ACHN (cell line): ENCODE measurements at regions not wholly inside any gene's neighbourhood (a gene's known extent, or its start where the extent isn't known, plus 50 kb on each side); places are given as distances from the start of the nearest gene placed in this dataset.
"Not testable (repeated sequence)": the region's sequence is repeated elsewhere in the genome, so short reads cannot be mapped to it uniquely, and the experiment has no call there.

Experiments
- DNase-seq: peaks from one replicate; pipeline ENCODE4 v3.0.0-alpha.2; 2015
- in situ Hi-C: cut with HindIII; loops from 2 replicates; pipeline ENCODE4 v1.10.0; 2017; ENCODE audit warnings: low sequenced_read_pairs, low pct_ligation_motif_present, low pct_unique_long_range_greater_than_20kb

GRCh38 chr17:53649201-53649600, 173.5 kb upstream of the KIF2B start:
- in situ Hi-C loops, result no loop called here
- DNase-seq, result no peak

GRCh38 chr17:53646835-53647234, 175.9 kb upstream of the KIF2B start:
- no peak for DNase-seq
- in situ Hi-C loops, result no loop called here

GRCh38 chr17:53640808-53641207, 181.9 kb upstream of the KIF2B start:
- DNase-seq, result no peak
- in situ Hi-C loops, result no loop called here

- in situ Hi-C loops, result no loop called here
- no peak for DNase-seq
Measured at GRCh38 chr17:53635444-53635843, 187.3 kb upstream of the KIF2B start.

- in situ Hi-C loops, result no loop called here
- DNase-seq, result no peak
Measured at GRCh38 chr17:53633856-53634255, 188.9 kb upstream of the KIF2B start.

GRCh38 chr17:53631486-53631885, 191.2 kb upstream of the KIF2B start:
- in situ Hi-C loops, result no loop called here
- no peak for DNase-seq

GRCh38 chr17:53630638-53631037, 192.1 kb upstream of the KIF2B start:
- in situ Hi-C loops, result no loop called here

GRCh38 chr17:53630115-53630514, 192.6 kb upstream of the KIF2B start:
- in situ Hi-C loops, result no loop called here
- DNase-seq, result no peak

More at GRCh38 chr17:53630638-53631037, 192.1 kb upstream of the KIF2B start:
- DNase-seq, result no peak

GRCh38 chr17:53629188-53629587, 193.5 kb upstream of the KIF2B start:
- no peak for DNase-seq
- in situ Hi-C loops, result no loop called here

GRCh38 chr17:53628011-53628410, 194.7 kb upstream of the KIF2B start:
- in situ Hi-C loops, result no loop called here

GRCh38 chr17:53627511-53627910, 195.2 kb upstream of the KIF2B start:
- in situ Hi-C loops, result no loop called here
- DNase-seq, result peak; percentile 80

More at GRCh38 chr17:53628011-53628410, 194.7 kb upstream of the KIF2B start:
- peak; percentile 62 for DNase-seq

- in situ Hi-C loops, result no loop called here
- DNase-seq, result peak; percentile 85
Measured at GRCh38 chr17:53626286-53626685, 196.4 kb upstream of the KIF2B start.

- in situ Hi-C loops, result no loop called here
- no peak for DNase-seq
Measured at GRCh38 chr17:53619025-53619424, 203.7 kb upstream of the KIF2B start.

- DNase-seq, result not testable (repeated sequence)
Measured at GRCh38 chr17:53608208-53608607, 214.5 kb upstream of the KIF2B start.

GRCh38 chr17:53607475-53607874, 215.3 kb upstream of the KIF2B start:
- no peak for DNase-seq
- in situ Hi-C loops, result no loop called here

More at GRCh38 chr17:53608208-53608607, 214.5 kb upstream of the KIF2B start:
- in situ Hi-C loops, result not testable (repeated sequence)

- in situ Hi-C loops, result no loop called here
- DNase-seq, result no peak
Measured at GRCh38 chr17:53588317-53588716, 234.4 kb upstream of the KIF2B start.

GRCh38 chr17:53574038-53574437, 248.7 kb upstream of the KIF2B start:
- in situ Hi-C loops, result no loop called here
- no peak for DNase-seq

GRCh38 chr17:53571342-53571741, 251.4 kb upstream of the KIF2B start:
- peak; percentile 65 for DNase-seq
- in situ Hi-C loops, result no loop called here

- DNase-seq, result peak; percentile 45
- in situ Hi-C loops, result no loop called here
Measured at GRCh38 chr17:53570731-53571130, 252.0 kb upstream of the KIF2B start.

- DNase-seq, result no peak
- in situ Hi-C loops, result no loop called here
Measured at GRCh38 chr17:53560953-53561352, 261.8 kb upstream of the KIF2B start.

GRCh38 chr17:53548252-53548651, 274.5 kb upstream of the KIF2B start:
- no peak for DNase-seq
- in situ Hi-C loops, result no loop called here
